ENCODE measurements at regions not wholly inside any gene's neighbourhood (a gene's known extent, or its start where the extent isn't known, plus 50 kb on each side); places are given as distances from the start of the nearest gene placed in this dataset.

DNA sequence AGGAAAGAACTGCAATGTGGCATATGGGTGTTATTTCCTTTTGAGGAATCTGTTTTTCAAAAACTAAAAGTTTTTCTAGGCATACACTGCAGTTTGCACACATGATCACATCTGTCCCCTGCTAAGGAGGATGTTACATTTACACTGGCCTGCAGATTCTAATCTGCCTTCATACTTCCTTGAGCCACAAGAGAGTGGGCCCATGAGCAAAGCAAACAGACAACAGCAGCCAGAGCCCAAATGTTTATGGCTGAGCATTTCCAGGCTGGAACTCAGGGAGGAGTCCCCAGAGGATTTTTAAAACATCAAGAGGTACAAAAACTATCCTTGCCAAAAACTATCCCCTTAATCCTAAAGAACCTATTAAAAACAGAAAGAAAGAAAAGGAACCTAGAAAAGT lies 117.2 kb upstream of the MTNR1B start:
- TF ChIP-seq EZH2 (IDR thresholded peaks at IDR 0.05): no peak
- no peak for TF ChIP-seq POLR2AphosphoS5 (IDR thresholded peaks at IDR 0.05; ENCODE audit: borderline replicate concordance, low read depth, low read length)
- no peak for TF ChIP-seq FOXP2 (optimal IDR thresholded peaks at IDR 0.05; ENCODE audit: control extremely low read depth, extremely low read length, insufficient read depth)

Data from SK-N-MC (cell line).